CD14-positive monocyte (primary cell): ENCODE measurements at regions not wholly inside any gene's neighbourhood (a gene's known extent, or its start where the extent isn't known, plus 50 kb on each side); places are given as distances from the start of the nearest gene placed in this dataset.

ENCODE experiments used
- DNase-seq, 3 donors: peaks; one replicate each; pipeline ENCODE4 v3.0.0-alpha.2; 2011 to 2022
- H2AFZ ChIP-seq: 2 replicates; pipeline ENCODE4 v1.6.0; 2012; ENCODE audit warnings: mild to moderate bottlenecking, low read depth, low read length, inconsistent platforms; ENCODE audit not compliant: insufficient read depth, poor library complexity, severe bottlenecking
- H3K27ac ChIP-seq, 2 donors: 1 replicate in 1 of 2; 2 replicates in 1 of 2; pipeline ENCODE4 v1.5.1; 2012 to 2013; ENCODE audit warnings: low read length in 2 of 2, control low read depth in 1 of 2, inconsistent platforms in 1 of 2, low read depth in 1 of 2, mild to moderate bottlenecking in 1 of 2
- H3K27me3 ChIP-seq, 2 donors: one replicate each; pipeline versions ENCODE4 v1.6.0 to v1.6.1; 2011 to 2013; ENCODE audit warnings: low read length in 2 of 2; ENCODE audit not compliant: control insufficient read depth in 2 of 2, insufficient read depth in 2 of 2
- H3K36me3 ChIP-seq, 2 donors: replicated peaks in 1 of 2; 1 replicate in 1 of 2; 2 replicates in 1 of 2; pipeline versions ENCODE4 v1.5.1 to v1.6.1; 2012 to 2013; ENCODE audit warnings: low read length in 2 of 2, control low read depth in 1 of 2, inconsistent platforms in 1 of 2, mild to moderate bottlenecking in 1 of 2; ENCODE audit not compliant: insufficient read depth in 2 of 2, control insufficient read depth in 1 of 2
- H3K4me1 ChIP-seq, 2 donors: 1 replicate in 1 of 2; 2 replicates in 1 of 2; pipeline versions ENCODE4 v1.5.1 to v1.6.1; 2012 to 2013; ENCODE audit warnings: low read length in 2 of 2, control low read depth in 1 of 2, inconsistent platforms in 1 of 2, mild to moderate bottlenecking in 1 of 2, moderate library complexity in 1 of 2; ENCODE audit not compliant: insufficient read depth in 2 of 2, control insufficient read depth in 1 of 2
- H3K4me2 ChIP-seq: replicated peaks from 2 replicates; pipeline ENCODE3; 2012; ENCODE audit warnings: low read length, moderate library complexity, mild to moderate bottlenecking; ENCODE audit not compliant: poor library complexity, severe bottlenecking; ENCODE audit errors: extremely low read depth
- H3K4me3 ChIP-seq, 3 experiments: fragments of 200-600 bp in 1 of 3; sonication (generic) in 1 of 3; replicated peaks in 1 of 3; 1 replicate in 2 of 3; 2 replicates in 1 of 3; pipeline ENCODE4 v1.5.1; 2011 to 2013; ENCODE audit warnings: low read length in 3 of 3, mild to moderate bottlenecking in 3 of 3, control low read depth in 2 of 3, low read depth in 2 of 3, inconsistent platforms in 1 of 3, moderate library complexity in 1 of 3
- H3K79me2 ChIP-seq: 2 replicates; pipeline ENCODE4 v1.6.0; 2012; ENCODE audit warnings: mild to moderate bottlenecking, control low read depth, inconsistent platforms, low read length, moderate library complexity; ENCODE audit not compliant: insufficient read depth
- H3K9ac ChIP-seq: 2 replicates; pipeline ENCODE4 v1.6.0; 2017; ENCODE audit warnings: low read length, mild to moderate bottlenecking; ENCODE audit not compliant: insufficient read depth, poor library complexity, severe bottlenecking
- H3K9me3 ChIP-seq, 2 donors: replicated peaks in 1 of 2; 1 replicate in 1 of 2; 2 replicates in 1 of 2; pipeline versions ENCODE4 v1.5.1 to v1.6.1; 2012 to 2013; ENCODE audit warnings: low read length in 2 of 2, control low read depth in 1 of 2; ENCODE audit not compliant: control insufficient read depth in 1 of 2, insufficient read depth in 1 of 2
- H4K20me1 ChIP-seq: 2 replicates; pipeline ENCODE4 v1.6.0; 2012; ENCODE audit warnings: mild to moderate bottlenecking, low read length, control low read depth, moderate library complexity; ENCODE audit not compliant: insufficient read depth
- H3K27ac Mint-ChIP-seq, 7 donors: one replicate each; pipeline ENCODE4 v1.8.0; 2020; ENCODE audit warnings: mild to moderate bottlenecking in 7 of 7, mixed read lengths in 7 of 7, moderate library complexity in 6 of 7, inconsistent platforms in 2 of 7
- H3K27me3 Mint-ChIP-seq, 3 donors: one replicate each; pipeline ENCODE4 v1.8.0; 2021 to 2022; ENCODE audit warnings: low read depth in 3 of 3, mild to moderate bottlenecking in 3 of 3, mixed read lengths in 3 of 3, moderate library complexity in 3 of 3, inconsistent platforms in 1 of 3
- H3K36me3 Mint-ChIP-seq, 2 donors: one replicate each; pipeline ENCODE4 v1.8.0; 2020; ENCODE audit warnings: mixed read lengths in 2 of 2, inconsistent platforms in 1 of 2, mild to moderate bottlenecking in 1 of 2
- H3K4me1 Mint-ChIP-seq: one replicate; pipeline ENCODE4 v1.8.0; 2020; ENCODE audit warnings: mild to moderate bottlenecking, mixed read lengths
- H3K4me3 Mint-ChIP-seq, 2 donors: one replicate each; pipeline ENCODE4 v1.8.0; 2020; ENCODE audit warnings: mild to moderate bottlenecking in 2 of 2, mixed read lengths in 2 of 2, moderate library complexity in 1 of 2
- H3K9me3 Mint-ChIP-seq, 7 donors: one replicate each; pipeline ENCODE4 v1.8.0; 2020 to 2022; ENCODE audit warnings: mixed read lengths in 7 of 7, mild to moderate bottlenecking in 6 of 7, moderate library complexity in 6 of 7, inconsistent platforms in 2 of 7
- CTCF ChIP-seq: fragments of 200-600 bp; IDR thresholded peaks from one replicate; pipeline ENCODE4 v1.8.0; 2022; ENCODE audit warnings: antibody characterized with exemption, mild to moderate bottlenecking
- WGBS: methylation state at CpG from one replicate; pipeline ENCODE4 v1.1.5; 2013; ENCODE audit warnings: missing lambda C conversion rate; ENCODE audit not compliant: insufficient coverage; 5-methylcytosine and 5-hydroxymethylcytosine counted together
- intact Hi-C, 2 donors: fragments of 100-400 bp; cut with micrococcal nuclease; formaldehyde crosslinking; loops; one replicate each; pipeline versions ENCODE4 v1.15.0 to v1.15.1; 2023

DNA sequence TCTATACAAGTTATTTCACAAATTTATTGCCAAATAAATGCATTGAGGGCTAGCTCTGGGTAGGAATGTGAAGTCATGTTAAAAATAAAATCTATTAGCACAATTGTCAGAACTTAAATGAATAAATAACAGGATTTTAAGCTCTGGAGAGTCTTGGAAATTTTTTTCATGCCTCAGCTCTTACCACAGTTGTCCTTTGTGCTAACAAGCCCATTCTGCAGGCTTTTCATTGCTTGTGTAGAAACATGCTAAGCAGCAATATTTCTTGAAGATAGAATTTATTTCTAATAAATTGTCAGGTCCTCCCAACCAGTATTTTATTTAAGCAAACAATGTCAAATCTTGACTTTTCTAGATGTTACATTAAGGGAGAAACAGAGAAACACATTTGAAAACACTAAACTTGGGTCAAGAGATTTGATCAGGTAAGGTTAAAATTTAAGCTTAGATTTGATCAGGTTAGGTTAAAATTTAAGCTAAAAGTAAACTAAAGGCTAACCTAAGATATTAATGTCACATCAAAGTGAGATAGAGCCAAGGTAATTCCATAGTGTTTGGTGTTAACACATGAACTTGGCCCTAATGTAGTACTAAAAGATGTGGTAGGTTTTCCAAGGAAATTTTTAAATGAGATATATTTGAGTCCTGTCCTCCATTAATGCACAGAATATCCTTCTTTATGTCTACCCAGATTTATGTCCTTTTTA, 179.1 kb upstream of the IL1RAPL1 start:
- Histone ChIP-seq H3K9me3 (peaks cover 0 to 4% of the 10 kb centered on the region in 2 donors), H4K20me1 (no peaks in the 10 kb centered on the region), H3K4me1 (no peaks in the 10 kb centered on the region), H3K27me3 (no peaks in the 10 kb centered on the region), H2AFZ (no peak overlapping the region), H3K4me2 (no peak overlapping the region), H3K9ac (no peak overlapping the region), H3K27ac (no peak overlapping the region), H3K4me3 (no peak overlapping the region), H3K79me2 (no peaks in the 10 kb centered on the region), H3K36me3 (no peaks in the 10 kb centered on the region)
- H3K36me3 Mint-ChIP-seq, result no peaks in the 10 kb centered on the region
- DNase-seq, result no peak
- no peaks in the 10 kb centered on the region for H3K27me3 Mint-ChIP-seq
- H3K27ac Mint-ChIP-seq, result no peak overlapping the region
- TF ChIP-seq CTCF, result no peak
- H3K9me3 Mint-ChIP-seq, result peaks cover 0 to 8% (median 4%) of the 10 kb centered on the region in 7 donors
- intact Hi-C loops, result no loop called here
- no peaks in the 10 kb centered on the region for H3K4me1 Mint-ChIP-seq
- no peak overlapping the region for H3K4me3 Mint-ChIP-seq

GRCh38 chrX:28398342-28398741, 188.9 kb upstream of the IL1RAPL1 start:
- Histone ChIP-seq H3K36me3 (no peaks in the 10 kb centered on the region), H2AFZ (no peak overlapping the region), H3K27me3 (no peaks in the 10 kb centered on the region), H3K9me3 (no peaks in the 10 kb centered on the region), H3K9ac (no peak overlapping the region), H3K27ac (no peak overlapping the region), H3K4me3 (no peak overlapping the region), H3K79me2 (no peaks in the 10 kb centered on the region), H3K4me1 (no peaks in the 10 kb centered on the region), H3K4me2 (no peak overlapping the region), H4K20me1 (no peaks in the 10 kb centered on the region)
- H3K9me3 Mint-ChIP-seq, result peaks cover 0 to 5% (median 2%) of the 10 kb centered on the region in 7 donors
- TF ChIP-seq CTCF, result no peak
- no peak overlapping the region for H3K27ac Mint-ChIP-seq
- H3K4me3 Mint-ChIP-seq, result no peak overlapping the region
- no peaks in the 10 kb centered on the region for H3K4me1 Mint-ChIP-seq
- no CpG with 5 or more reads among the region's 2 CpGs for WGBS
- no peaks in the 10 kb centered on the region for H3K36me3 Mint-ChIP-seq
- intact Hi-C loops, result no loop called here
- H3K27me3 Mint-ChIP-seq, result peaks cover 0 to 1% (median 0%) of the 10 kb centered on the region in 3 donors
- DNase-seq, result no peak
